H1 (cell line): ENCODE measurements at regions not wholly inside any gene's neighbourhood (a gene's known extent, or its start where the extent isn't known, plus 50 kb on each side); places are given as distances from the start of the nearest gene placed in this dataset.

Source experiments
- CTCF ChIP-seq, 3 experiments: IDR thresholded peaks; 1 replicate in 2 of 3; 2 replicates in 1 of 3; pipeline versions ENCODE4 v1.5.1 to v1.6.1; 2011; ENCODE audit warnings: low read length in 3 of 3, mild to moderate bottlenecking in 3 of 3, inconsistent platforms in 2 of 3, low read depth in 1 of 3, moderate library complexity in 1 of 3; ENCODE audit not compliant: insufficient read depth in 1 of 3; ENCODE audit errors: control extremely low read depth in 1 of 3
- GTF2F1 ChIP-seq: IDR thresholded peaks from 2 replicates; pipeline ENCODE4 v1.6.1; 2012; ENCODE audit warnings: low read depth, low read length, improper control_type of control experiment, borderline replicate concordance
- HDAC6 ChIP-seq: IDR thresholded peaks from one replicate; pipeline ENCODE4 v1.7.1; 2012; ENCODE audit warnings: low read depth, mild to moderate bottlenecking, inconsistent platforms, low read length, moderate library complexity
- POLR2A ChIP-seq, 2 experiments: IDR thresholded peaks; 1 replicate in 1 of 2; 2 replicates in 1 of 2; pipeline ENCODE4 v1.6.1; 2011; ENCODE audit warnings: low read depth in 2 of 2, low read length in 2 of 2, mild to moderate bottlenecking in 2 of 2; ENCODE audit errors: control extremely low read depth in 1 of 2
- POU5F1 ChIP-seq: IDR thresholded peaks from 2 replicates; pipeline ENCODE4 v1.6.1; 2011; ENCODE audit warnings: low read depth, mild to moderate bottlenecking, low read length, moderate library complexity
- YY1 ChIP-seq: IDR thresholded peaks from 2 replicates; pipeline ENCODE4 v1.6.1; 2011; ENCODE audit warnings: low read depth, mild to moderate bottlenecking, low read length
- ZNF274 ChIP-seq: IDR thresholded peaks from 2 replicates; pipeline ENCODE4 v1.7.0; 2012; ENCODE audit warnings: low read length, borderline replicate concordance; ENCODE audit errors: extremely low read depth

GRCh38 chr13:99045396-99045795 lies 67.5 kb upstream of the DOCK9 start:
- TF ChIP-seq YY1 (no peak), GTF2F1 (no peak), CTCF (IDR thresholded peaks at IDR 0.05; ENCODE audit: control extremely low read depth in 1 of 3, insufficient read depth in 1 of 3, low read depth in 1 of 3, low read length in 3 of 3) (no peak), POU5F1 (no peak), ZNF274 (no peak), POLR2A (IDR thresholded peaks at IDR 0.05; ENCODE audit: control extremely low read depth in 1 of 2, low read depth in 2 of 2, low read length in 2 of 2) (no peak), HDAC6 (no peak)
